Loucy (cell line): ENCODE measurements at regions not wholly inside any gene's neighbourhood (a gene's known extent, or its start where the extent isn't known, plus 50 kb on each side); places are given as distances from the start of the nearest gene placed in this dataset.

ENCODE experiments used
- EZH2phosphoT487 ChIP-seq: fragments of 200-600 bp; IDR thresholded peaks from 2 replicates; pipeline ENCODE4 v1.6.1; 2018; ENCODE audit warnings: antibody characterized with exemption, mild to moderate bottlenecking, moderate library complexity, borderline replicate concordance
- TF ChIP-seq, protein P1 (sequence below): fragments of 200-600 bp; sonication (generic); conservative IDR thresholded peaks from 2 replicates; pipeline ENCODE4 v1.5.1; 2014; ENCODE audit warnings: mild to moderate bottlenecking, antibody characterized with exemption, low read length

DNA sequence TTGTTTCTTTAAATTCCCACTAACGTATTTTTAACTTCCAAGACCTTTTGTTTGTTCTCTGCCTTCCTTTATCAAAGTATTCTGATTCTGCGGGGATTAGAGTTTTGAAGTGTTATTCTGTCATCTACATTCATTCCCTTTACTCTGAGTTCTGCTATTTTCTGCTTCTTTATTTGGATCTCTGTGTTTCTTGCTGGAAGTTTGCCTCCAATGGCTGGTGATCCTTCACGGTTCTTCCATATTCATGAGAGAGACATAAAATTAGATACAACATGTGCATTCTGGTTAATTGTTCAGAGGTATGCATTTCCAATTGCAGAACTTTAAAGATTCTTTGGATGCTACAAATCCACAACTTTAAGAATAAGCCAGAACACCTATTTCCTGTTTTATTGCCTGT lies 244.7 kb upstream of the ADARB2 start:
- TF ChIP-seq, protein P1, sequence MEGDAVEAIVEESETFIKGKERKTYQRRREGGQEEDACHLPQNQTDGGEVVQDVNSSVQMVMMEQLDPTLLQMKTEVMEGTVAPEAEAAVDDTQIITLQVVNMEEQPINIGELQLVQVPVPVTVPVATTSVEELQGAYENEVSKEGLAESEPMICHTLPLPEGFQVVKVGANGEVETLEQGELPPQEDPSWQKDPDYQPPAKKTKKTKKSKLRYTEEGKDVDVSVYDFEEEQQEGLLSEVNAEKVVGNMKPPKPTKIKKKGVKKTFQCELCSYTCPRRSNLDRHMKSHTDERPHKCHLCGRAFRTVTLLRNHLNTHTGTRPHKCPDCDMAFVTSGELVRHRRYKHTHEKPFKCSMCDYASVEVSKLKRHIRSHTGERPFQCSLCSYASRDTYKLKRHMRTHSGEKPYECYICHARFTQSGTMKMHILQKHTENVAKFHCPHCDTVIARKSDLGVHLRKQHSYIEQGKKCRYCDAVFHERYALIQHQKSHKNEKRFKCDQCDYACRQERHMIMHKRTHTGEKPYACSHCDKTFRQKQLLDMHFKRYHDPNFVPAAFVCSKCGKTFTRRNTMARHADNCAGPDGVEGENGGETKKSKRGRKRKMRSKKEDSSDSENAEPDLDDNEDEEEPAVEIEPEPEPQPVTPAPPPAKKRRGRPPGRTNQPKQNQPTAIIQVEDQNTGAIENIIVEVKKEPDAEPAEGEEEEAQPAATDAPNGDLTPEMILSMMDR, result no peak
- TF ChIP-seq EZH2phosphoT487, result no peak
